ENCODE measurements at regions not wholly inside any gene's neighbourhood (a gene's known extent, or its start where the extent isn't known, plus 50 kb on each side); places are given as distances from the start of the nearest gene placed in this dataset.
A peak's percentile ranks its signal among the peaks of the same experiment; 100 is the strongest.

DNA sequence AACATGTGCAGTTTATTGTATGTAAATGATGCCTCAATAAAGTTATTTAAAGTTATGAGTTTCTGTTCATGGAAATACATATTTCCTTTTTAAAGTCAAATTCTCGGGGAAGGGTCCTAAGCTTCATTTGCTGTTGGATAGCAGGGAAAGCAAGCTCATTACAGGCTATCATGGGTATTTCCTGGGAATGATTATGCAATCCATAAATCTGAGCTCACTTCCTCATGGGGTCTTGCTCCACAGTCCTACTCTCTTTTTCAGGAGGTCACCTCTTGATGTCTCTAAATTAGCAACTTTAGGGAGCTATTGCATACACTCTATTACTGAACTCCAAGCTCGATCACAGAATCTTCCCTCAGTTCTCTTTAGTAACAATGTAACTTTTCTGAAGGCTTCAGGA is 69.9 kb upstream of the TP63 start:
- Histone ChIP-seq H3K36me3 (ENCODE audit: control insufficient read depth, insufficient read depth, low read length) (no peaks in the 10 kb centered on the region), H3K27ac (ENCODE audit: low read depth, low read length) (no peak overlapping the region), H3K9me3 (ENCODE audit: control insufficient read depth, insufficient read depth, low read length) (no peaks in the 10 kb centered on the region), H3K4me1 (ENCODE audit: control insufficient read depth, insufficient read depth, low read length) (no peaks in the 10 kb centered on the region), H3K27me3 (ENCODE audit: control insufficient read depth, insufficient read depth, low read length) (no peaks in the 10 kb centered on the region), H3K4me3 (ENCODE audit: low read depth, low read length) (no peak overlapping the region)
- DNase-seq (ENCODE audit: low read depth in 4 of 6, low spot score in 6 of 6): no peak
- WGBS (ENCODE audit: insufficient coverage): 100% methylated on average over 1 of the region's 2 CpGs

DNA sequence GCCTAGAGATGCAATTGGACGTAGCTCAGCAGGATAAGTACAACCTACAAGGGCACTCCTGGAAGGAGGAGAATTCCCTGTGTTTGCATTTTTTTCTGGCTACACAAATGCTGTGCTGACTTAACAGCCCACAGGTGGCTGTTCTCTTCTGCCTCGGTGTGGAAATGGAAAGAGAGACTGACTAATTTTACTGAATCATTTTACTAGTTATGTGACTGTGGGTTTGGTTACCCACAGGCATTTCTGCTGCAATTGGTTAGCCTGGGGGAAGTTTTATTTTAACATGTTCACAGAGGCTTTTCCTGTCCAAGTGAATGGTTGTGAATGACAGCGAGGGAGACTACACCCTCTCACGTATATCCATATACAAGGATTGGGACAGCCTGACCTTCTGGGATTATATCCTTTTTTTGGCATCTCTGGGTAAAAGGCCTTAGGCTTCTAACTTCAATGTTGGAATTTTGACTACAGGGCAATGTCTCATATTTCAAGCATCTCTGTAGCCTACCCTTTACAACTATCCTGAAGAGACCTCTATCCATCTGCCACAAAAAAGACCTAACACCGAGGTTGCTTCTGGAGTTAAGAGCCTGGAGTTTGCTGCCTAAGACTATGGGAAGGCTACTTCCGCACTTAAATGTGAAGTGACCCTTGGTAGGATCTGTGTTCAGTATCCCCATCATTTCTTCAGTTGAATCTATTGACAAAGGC is 67.2 kb upstream of the TP63 start:
- no peak overlapping the region for H3K4me3 ChIP-seq (ENCODE audit: low read depth, low read length)
- DNase-seq (ENCODE audit: low read depth in 4 of 6, low spot score in 6 of 6): no peak
- H3K4me1 ChIP-seq (ENCODE audit: control insufficient read depth, insufficient read depth, low read length): no peaks in the 10 kb centered on the region
- H3K27ac ChIP-seq (ENCODE audit: low read depth, low read length): no peak overlapping the region
- H3K36me3 ChIP-seq (ENCODE audit: control insufficient read depth, insufficient read depth, low read length): no peaks in the 10 kb centered on the region
- 75% methylated on average over 1 of the region's 6 CpGs for WGBS (ENCODE audit: insufficient coverage)
- no peaks in the 10 kb centered on the region for H3K9me3 ChIP-seq (ENCODE audit: control insufficient read depth, insufficient read depth, low read length)
- no peaks in the 10 kb centered on the region for H3K27me3 ChIP-seq (ENCODE audit: control insufficient read depth, insufficient read depth, low read length)

DNA sequence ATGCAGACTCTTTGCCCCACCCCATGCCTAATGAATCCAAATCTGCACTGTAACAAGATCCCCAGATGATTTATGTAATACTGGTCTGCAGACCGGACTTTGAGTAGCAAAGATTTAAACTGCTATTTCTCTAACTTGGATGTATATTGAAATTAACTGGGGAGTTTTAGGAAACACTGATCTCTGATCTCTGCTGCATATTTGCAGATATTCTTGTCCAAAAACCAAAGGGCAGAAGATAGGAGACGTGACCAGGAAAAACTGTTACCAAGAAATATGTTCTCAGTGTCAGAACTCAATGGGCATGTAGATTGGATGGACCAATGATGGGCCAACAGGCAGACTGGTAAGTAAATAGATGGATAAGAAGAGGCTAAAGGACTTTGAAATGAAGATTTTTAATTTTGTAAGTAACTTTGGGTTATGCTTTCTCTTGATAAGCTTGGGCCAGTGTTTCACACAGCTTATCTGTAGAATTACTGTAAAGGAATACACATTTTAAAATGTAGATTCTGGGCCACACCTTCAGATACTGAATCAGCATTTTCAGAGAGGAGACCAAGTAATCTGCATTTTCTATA is 64.5 kb upstream of the TP63 start:
- Histone ChIP-seq H3K27ac (ENCODE audit: low read depth, low read length) (no peak overlapping the region), H3K27me3 (ENCODE audit: control insufficient read depth, insufficient read depth, low read length) (no peaks in the 10 kb centered on the region), H3K9me3 (ENCODE audit: control insufficient read depth, insufficient read depth, low read length) (no peaks in the 10 kb centered on the region), H3K36me3 (ENCODE audit: control insufficient read depth, insufficient read depth, low read length) (no peaks in the 10 kb centered on the region), H3K4me3 (ENCODE audit: low read depth, low read length) (no peak overlapping the region), H3K4me1 (ENCODE audit: control insufficient read depth, insufficient read depth, low read length) (no peaks in the 10 kb centered on the region)
- DNase-seq (ENCODE audit: low read depth in 4 of 6, low spot score in 6 of 6): no peak
- 100% methylated on average over 1 of the region's 2 CpGs for WGBS (ENCODE audit: insufficient coverage)

DNA sequence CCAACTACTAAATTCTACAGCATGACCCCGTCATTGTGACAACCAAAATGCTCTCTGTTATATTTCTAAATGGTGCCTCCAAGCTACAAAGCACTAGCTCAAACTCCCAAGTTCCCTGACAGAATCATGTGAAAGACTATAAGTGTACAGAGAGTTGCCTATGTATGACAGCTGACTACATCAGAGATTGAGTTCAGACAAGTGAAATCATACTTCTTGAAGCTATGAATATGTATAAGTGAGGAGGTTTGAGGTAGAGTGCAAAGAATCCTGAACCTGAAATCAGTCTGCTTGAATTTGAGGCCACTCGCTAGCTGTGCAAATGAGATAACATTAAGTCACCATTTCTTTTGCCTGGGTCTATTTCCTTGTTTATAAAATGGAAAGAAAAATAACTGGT is 63.9 kb upstream of the TP63 start:
- no CpG with 5 or more reads among the region's 2 CpGs for WGBS (ENCODE audit: insufficient coverage)
- H3K36me3 ChIP-seq (ENCODE audit: control insufficient read depth, insufficient read depth, low read length): no peaks in the 10 kb centered on the region
- no peaks in the 10 kb centered on the region for H3K9me3 ChIP-seq (ENCODE audit: control insufficient read depth, insufficient read depth, low read length)
- DNase-seq (ENCODE audit: low read depth in 4 of 6, low spot score in 6 of 6): no peak
- no peaks in the 10 kb centered on the region for H3K4me1 ChIP-seq (ENCODE audit: control insufficient read depth, insufficient read depth, low read length)
- H3K27me3 ChIP-seq (ENCODE audit: control insufficient read depth, insufficient read depth, low read length): no peaks in the 10 kb centered on the region
- no peak overlapping the region for H3K4me3 ChIP-seq (ENCODE audit: low read depth, low read length)
- H3K27ac ChIP-seq (ENCODE audit: low read depth, low read length): no peak overlapping the region

DNA sequence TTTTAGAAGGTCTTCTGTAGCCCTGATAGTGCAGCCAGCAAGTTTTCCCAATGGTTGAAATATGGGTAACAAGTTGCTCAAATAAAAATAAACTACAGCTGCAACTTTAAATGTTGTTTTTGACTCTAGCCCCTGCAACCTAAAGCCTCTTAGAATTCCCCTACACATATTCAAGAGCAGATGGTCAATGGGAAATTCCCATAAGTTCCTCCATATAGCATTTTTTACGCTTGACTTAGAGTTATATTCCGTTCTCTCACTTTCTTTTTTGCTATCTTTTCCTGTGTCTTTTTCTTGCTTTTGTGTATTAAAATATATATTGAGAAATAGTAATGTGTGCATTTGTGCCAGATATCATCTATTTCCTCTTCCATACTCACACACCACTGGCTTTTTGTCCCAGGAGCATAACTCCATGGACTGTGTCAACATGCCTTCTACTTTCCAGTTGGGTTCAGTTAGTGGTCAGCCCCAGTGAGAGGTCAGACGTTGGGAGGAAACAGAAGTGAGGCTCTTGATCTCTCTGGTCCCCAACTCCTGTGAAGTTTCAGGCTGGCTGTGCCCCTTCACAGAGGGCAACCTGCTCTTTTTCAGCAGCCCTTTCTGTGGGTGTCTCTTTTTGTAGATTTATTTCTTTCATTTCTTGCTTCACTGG is 63.3 kb upstream of the TP63 start:
- Histone ChIP-seq H3K9me3 (ENCODE audit: control insufficient read depth, insufficient read depth, low read length) (no peaks in the 10 kb centered on the region), H3K27me3 (ENCODE audit: control insufficient read depth, insufficient read depth, low read length) (no peaks in the 10 kb centered on the region), H3K36me3 (ENCODE audit: control insufficient read depth, insufficient read depth, low read length) (no peaks in the 10 kb centered on the region), H3K4me1 (ENCODE audit: control insufficient read depth, insufficient read depth, low read length) (no peaks in the 10 kb centered on the region), H3K27ac (ENCODE audit: low read depth, low read length) (no peak overlapping the region), H3K4me3 (ENCODE audit: low read depth, low read length) (no peak overlapping the region)
- WGBS (ENCODE audit: insufficient coverage): 14% methylated on average over 1 of the region's 3 CpGs
- DNase-seq (ENCODE audit: low read depth in 4 of 6, low spot score in 6 of 6): no peak

DNA sequence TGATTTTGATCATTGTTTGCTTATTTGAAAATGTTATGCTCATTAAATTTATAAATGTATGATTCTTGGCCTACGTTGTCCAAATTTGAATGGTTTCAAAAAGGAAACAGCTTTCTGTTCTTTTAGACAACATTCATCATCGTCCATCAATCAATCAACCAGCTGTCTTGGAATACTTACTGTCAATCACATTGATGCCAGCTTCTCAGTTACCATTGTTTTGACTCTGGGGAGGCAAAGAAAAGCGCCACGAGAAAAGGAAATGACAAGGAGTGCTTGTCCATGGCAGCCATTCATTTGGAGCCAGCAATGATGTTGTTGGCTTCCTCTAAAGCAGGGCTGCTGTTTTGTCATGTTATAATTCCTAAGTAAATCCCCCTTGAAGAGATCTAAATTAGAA is 62.2 kb upstream of the TP63 start:
- Histone ChIP-seq H3K4me3 (ENCODE audit: low read depth, low read length) (no peak overlapping the region), H3K27ac (ENCODE audit: low read depth, low read length) (no peak overlapping the region), H3K27me3 (ENCODE audit: control insufficient read depth, insufficient read depth, low read length) (no peaks in the 10 kb centered on the region), H3K9me3 (ENCODE audit: control insufficient read depth, insufficient read depth, low read length) (no peaks in the 10 kb centered on the region), H3K4me1 (ENCODE audit: control insufficient read depth, insufficient read depth, low read length) (no peaks in the 10 kb centered on the region), H3K36me3 (ENCODE audit: control insufficient read depth, insufficient read depth, low read length) (no peaks in the 10 kb centered on the region)
- DNase-seq (ENCODE audit: low read depth in 4 of 6, low spot score in 6 of 6): peak in 1 of 6 donors; percentile 20
- 30% methylated on average over 2 of the region's 4 CpGs for WGBS (ENCODE audit: insufficient coverage)

DNA sequence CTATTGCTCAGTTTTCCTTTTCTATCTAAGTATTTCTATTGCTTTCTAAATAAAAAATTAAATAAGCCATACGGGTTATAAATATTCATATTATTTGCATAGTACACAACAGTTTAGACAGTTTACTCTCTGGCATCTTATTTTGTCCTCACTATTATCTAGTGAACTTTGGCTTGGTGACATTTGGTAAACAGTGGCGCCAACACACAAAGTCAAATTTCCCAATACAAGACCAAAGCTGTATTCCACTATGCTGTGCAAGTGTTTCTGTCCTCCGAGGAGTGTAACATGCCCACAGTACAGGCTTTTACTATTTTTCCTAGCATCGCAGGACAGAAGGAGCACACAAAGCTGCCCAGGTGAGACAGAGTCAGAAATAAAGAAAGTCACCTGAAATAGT is 61.7 kb upstream of the TP63 start:
- Histone ChIP-seq H3K4me3 (ENCODE audit: low read depth, low read length) (no peak overlapping the region), H3K9me3 (ENCODE audit: control insufficient read depth, insufficient read depth, low read length) (no peaks in the 10 kb centered on the region), H3K27me3 (ENCODE audit: control insufficient read depth, insufficient read depth, low read length) (no peaks in the 10 kb centered on the region), H3K27ac (ENCODE audit: low read depth, low read length) (no peak overlapping the region), H3K36me3 (ENCODE audit: control insufficient read depth, insufficient read depth, low read length) (no peaks in the 10 kb centered on the region), H3K4me1 (ENCODE audit: control insufficient read depth, insufficient read depth, low read length) (no peaks in the 10 kb centered on the region)
- no peak for DNase-seq (ENCODE audit: low read depth in 4 of 6, low spot score in 6 of 6)
- WGBS (ENCODE audit: insufficient coverage): no CpG with 5 or more reads among the region's 4 CpGs

DNA sequence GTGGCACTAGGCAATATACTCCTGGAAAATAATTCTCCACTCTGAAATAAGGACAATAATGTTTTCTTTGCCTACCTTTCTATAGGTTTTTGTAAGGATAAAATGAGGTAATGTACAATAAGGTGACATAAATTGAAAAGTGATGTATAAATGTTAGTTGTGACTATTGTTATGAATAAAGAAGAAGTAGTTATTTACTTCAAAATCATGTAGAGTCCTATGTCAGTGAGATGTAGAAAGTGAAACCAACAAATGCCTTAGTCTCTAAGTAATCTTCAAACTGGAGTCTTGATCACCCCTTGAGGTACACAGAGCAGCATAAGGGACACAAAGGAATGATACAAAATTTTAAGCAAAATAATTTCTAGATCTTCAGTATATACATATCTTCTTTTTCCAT is 60.3 kb upstream of the TP63 start:
- no peak for DNase-seq (ENCODE audit: low read depth in 4 of 6, low spot score in 6 of 6)
- Histone ChIP-seq H3K36me3 (ENCODE audit: control insufficient read depth, insufficient read depth, low read length) (no peaks in the 10 kb centered on the region), H3K4me1 (ENCODE audit: control insufficient read depth, insufficient read depth, low read length) (no peaks in the 10 kb centered on the region), H3K27me3 (ENCODE audit: control insufficient read depth, insufficient read depth, low read length) (no peaks in the 10 kb centered on the region), H3K9me3 (ENCODE audit: control insufficient read depth, insufficient read depth, low read length) (no peaks in the 10 kb centered on the region), H3K27ac (ENCODE audit: low read depth, low read length) (no peak overlapping the region), H3K4me3 (ENCODE audit: low read depth, low read length) (no peak overlapping the region)

DNA sequence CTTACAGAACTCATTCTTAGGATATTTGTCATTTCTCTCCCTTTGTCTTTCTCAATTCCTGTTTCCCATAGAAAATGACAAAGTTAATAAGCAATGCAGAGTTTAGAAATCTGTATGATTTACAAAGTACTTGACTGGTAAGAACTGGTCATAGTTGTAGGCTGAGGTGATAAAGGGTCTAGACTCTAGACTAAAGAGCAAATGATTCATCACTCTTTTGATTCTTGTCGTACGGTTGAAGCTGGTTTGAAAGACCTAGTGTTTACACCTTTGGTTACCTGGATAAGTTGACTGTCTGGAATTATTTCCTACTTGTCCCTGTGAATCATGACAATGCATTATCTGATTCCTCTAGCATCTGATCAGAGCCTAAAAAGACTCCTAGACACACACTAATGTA is 58.9 kb upstream of the TP63 start:
- Histone ChIP-seq H3K4me1 (ENCODE audit: control insufficient read depth, insufficient read depth, low read length) (no peaks in the 10 kb centered on the region), H3K27ac (ENCODE audit: low read depth, low read length) (no peak overlapping the region), H3K27me3 (ENCODE audit: control insufficient read depth, insufficient read depth, low read length) (no peaks in the 10 kb centered on the region), H3K9me3 (ENCODE audit: control insufficient read depth, insufficient read depth, low read length) (no peaks in the 10 kb centered on the region), H3K4me3 (ENCODE audit: low read depth, low read length) (no peak overlapping the region), H3K36me3 (ENCODE audit: control insufficient read depth, insufficient read depth, low read length) (no peaks in the 10 kb centered on the region)
- WGBS (ENCODE audit: insufficient coverage): no CpG with 5 or more reads among the region's 2 CpGs
- DNase-seq (ENCODE audit: low read depth in 4 of 6, low spot score in 6 of 6): no peak

DNA sequence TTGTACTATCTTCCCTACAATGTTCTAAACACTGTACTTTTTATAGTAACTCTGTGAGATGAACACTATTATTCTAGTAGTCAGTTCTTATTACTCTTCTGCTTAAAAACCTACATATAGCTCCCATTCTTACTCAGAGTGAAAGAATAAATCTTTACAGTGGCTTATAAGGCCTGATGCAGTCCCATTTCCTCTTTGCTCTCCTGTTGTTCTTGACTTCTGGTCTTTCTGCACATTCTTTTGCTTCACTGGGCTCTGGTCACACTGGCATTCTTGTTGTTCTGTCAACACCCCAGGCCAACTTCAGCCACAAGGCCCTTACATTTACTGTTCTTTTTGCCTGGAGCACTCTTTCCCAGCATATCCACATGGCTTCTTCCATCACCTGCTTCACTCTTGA is 58.2 kb upstream of the TP63 start:
- no peaks in the 10 kb centered on the region for H3K27me3 ChIP-seq (ENCODE audit: control insufficient read depth, insufficient read depth, low read length)
- no peaks in the 10 kb centered on the region for H3K4me1 ChIP-seq (ENCODE audit: control insufficient read depth, insufficient read depth, low read length)
- no peaks in the 10 kb centered on the region for H3K9me3 ChIP-seq (ENCODE audit: control insufficient read depth, insufficient read depth, low read length)
- no peak overlapping the region for H3K27ac ChIP-seq (ENCODE audit: low read depth, low read length)
- DNase-seq (ENCODE audit: low read depth in 4 of 6, low spot score in 6 of 6): no peak
- no peak overlapping the region for H3K4me3 ChIP-seq (ENCODE audit: low read depth, low read length)
- H3K36me3 ChIP-seq (ENCODE audit: control insufficient read depth, insufficient read depth, low read length): no peaks in the 10 kb centered on the region
